Stomach (tissue), 4 donors: ENCODE measurements at regions not wholly inside any gene's neighbourhood (a gene's known extent, or its start where the extent isn't known, plus 50 kb on each side); places are given as distances from the start of the nearest gene placed in this dataset.

Source experiments
- CTCF ChIP-seq, 7 experiments: fragments of 450-650 bp in 4 of 7; fragments of 200-600 bp in 3 of 7; sonication (generic) in 3 of 7; IDR thresholded peaks; one replicate each; pipeline ENCODE4 v1.5.1; 2016 to 2019; ENCODE audit warnings: antibody characterized with exemption in 7 of 7, control low read depth in 2 of 7, mild to moderate bottlenecking in 1 of 7
- POLR2AphosphoS5 ChIP-seq, 3 donors: sonication (generic); formaldehyde crosslinking; IDR thresholded peaks; one replicate each; pipeline ENCODE4 v1.6.1; 2016; ENCODE audit warnings: antibody characterized with exemption in 3 of 3

GRCh38 chr21:38970765-38971164 is 165.0 kb downstream of the ETS2 start:
- TF ChIP-seq CTCF (IDR thresholded peaks at IDR 0.05) (no peak), POLR2AphosphoS5 (IDR thresholded peaks at IDR 0.05) (no peak)
